ENCODE measurements at regions not wholly inside any gene's neighbourhood (a gene's known extent, or its start where the extent isn't known, plus 50 kb on each side); places are given as distances from the start of the nearest gene placed in this dataset.

DNA sequence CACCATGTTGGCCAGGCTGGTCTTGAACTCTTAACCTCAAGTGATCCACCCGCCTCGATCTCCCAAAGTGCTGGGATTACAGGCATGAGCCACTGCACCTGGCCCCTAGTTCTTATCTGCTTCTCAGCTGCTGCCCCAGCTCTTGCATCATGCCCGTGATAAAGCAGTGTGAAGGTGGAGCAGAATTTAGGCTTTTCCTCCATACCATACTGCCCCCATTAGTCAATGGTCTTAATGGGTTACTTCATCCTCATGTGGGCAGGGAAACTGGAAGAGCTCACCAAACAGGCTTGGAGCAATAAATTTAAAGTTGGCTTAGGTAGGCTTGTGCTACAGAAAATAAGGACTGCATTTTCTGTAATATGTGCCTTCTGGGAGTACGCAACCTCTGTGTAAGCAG lies 636.9 kb upstream of the BOD1L1 start:
- no peak for DNase-seq

DNA sequence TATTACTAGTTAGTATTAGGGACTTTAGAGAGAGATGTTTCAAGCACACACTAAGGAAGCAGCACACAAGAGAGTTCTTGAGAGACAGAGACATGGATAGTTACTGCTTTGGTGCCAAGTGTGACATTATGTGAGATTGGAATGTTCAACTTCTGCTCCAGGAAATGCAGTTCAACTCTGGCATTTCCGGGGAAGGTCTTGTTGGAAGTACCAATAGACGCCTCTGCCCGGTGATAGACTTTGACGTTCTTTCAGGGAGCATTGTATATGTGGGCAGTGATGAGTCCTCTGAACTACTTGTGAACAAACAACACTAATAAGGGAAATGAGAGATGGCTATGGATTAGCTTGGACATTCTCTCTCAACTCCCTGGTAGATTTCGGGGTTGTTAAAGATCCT lies 638.1 kb upstream of the BOD1L1 start:
- DNase-seq = no peak

DNA sequence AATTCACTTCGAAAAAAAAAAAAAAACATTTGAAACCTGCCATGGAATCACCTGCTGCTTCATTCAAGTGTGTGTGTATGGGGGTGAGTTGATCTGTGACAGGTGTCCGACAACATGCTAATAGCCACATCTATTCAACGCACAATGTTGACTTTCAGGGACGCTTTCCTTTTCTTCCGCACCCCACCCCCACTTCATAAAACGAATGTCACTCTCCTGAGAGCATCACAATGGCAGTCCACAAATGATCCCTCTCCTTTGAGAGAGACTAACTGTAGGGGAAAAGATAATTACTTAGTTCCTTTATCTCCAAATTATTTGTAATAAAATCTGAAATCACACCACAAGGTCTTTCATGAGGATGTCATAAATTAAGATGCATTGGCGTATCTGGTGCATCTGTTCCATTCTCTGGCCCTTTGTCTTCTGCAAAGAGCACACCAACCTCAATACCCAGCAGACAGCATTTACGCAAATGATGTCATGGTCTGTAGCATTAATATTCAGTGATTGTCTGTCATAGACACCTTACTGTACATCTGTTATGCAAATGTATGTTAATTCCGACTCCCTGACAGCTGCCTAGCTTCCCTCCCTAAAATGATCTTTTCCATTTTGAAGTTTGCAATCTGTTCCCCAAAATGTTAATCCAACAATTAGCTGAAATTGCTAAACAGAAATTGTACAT lies 640.0 kb upstream of the BOD1L1 start:
- peak; percentile 74 for DNase-seq

DNA sequence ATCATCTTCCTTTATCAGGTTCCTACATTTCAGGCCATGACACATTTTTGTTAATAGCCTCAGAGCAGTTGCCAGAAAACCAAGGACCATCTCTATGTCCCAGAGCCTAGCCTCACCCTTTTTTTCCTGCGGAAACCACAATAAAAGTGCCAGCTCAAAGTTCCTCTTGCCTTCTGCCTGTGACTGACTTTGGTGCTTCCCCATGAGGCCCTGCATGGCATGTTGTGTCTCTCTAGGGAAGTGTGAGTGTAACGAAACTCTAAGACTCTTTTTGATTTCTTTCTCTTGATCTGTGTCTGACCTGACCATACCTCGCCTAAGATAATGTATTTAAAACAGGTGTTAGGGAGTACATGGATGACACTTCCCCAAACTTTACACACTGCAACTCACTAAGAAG lies 642.3 kb upstream of the BOD1L1 start:
- no peak for DNase-seq

DNA sequence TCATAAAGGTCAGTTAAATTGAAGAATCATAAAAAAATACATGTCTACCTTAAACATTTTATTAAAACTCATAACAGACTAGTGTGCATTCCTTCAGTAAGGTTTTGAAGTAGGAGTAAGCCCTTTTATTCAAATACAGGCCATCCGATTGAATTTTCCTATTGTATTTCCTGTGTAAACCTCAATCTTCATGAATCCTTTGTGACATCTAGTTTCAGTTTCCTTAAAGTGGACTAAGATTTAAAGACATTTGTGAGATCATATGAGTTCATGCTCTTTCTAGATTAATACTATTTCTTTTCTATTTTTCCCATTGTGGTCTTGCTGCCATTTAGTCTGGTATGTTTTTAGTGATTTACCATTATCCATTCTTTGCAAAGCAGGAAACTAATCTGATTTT lies 644.7 kb upstream of the BOD1L1 start:
- no peak for DNase-seq

DNA sequence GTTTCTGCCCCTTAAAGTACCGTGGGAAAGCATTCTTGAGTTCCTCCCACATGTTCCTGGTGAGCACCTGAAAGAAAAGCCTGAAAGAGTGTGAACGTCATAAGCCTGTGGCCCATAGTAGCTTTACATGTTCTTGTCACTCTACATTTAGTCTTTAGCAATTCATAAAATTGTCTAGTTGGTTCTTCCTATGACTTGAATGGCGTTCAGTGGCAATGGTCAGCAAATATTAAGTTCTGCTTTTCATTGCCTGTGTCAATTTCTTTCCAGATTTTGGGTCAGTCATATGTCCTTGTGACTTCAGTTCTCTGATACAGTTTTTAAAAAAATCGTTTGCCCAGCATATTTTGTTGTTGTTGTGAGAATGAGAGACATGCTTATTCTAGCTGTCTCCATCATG lies 650.0 kb upstream of the BOD1L1 start:
- no peak for DNase-seq

DNA sequence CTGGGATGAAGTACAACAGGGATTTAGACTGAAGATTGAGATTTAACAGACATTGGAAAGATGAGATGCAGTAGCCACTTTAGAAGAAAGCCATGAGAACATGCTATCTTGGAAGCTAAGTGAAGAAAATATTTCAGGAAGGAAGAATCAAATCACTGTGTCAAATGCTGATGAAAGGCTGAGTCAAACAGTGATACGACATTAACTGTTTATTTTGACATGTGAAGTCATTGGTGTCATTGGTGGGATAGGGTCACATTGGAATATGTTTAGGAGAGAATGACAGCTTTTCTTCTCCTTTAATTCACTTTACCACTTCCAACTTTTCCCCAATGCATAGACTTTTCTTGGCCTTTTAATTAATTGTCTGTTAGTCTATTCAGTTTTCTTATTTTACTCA lies 653.0 kb upstream of the BOD1L1 start:
- DNase-seq = no peak

DNA sequence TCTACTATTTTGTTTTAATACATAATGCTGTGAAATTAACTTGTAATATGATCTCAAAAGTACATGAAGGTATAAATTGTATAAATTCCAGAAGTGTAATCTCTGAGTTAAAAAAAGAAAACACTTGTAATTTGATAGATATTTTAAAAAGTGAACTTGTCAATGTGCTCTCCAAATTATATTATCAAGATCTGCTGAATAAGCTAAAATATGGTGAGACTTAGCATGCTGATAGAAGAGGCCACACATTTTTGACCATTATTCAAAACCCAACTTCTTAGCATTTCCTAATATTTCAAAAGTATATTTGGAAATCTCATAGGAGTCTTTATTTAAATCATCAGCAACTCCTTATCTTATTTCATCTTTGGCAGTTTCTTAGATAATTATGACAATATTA lies 657.1 kb upstream of the BOD1L1 start:
- DNase-seq = no peak

DNA sequence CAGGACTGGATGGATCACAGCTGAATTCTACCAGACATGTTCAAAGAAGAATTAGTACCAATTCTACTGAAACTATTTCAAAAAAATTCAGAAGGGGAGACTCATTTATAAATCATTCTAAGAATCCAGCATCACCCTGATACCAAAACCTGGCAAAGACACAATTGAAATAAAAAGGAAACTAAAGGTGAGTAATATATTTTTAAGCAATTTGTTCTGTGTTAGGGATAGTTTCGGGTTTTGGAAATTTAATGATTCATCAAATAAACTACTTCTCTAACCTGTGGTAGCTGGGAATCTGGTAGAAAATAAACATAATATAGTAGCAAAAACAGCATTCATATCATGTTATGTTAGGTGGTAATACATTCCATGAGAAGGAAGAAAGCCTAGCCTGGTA lies 662.2 kb upstream of the BOD1L1 start:
- no peak for DNase-seq

DNA sequence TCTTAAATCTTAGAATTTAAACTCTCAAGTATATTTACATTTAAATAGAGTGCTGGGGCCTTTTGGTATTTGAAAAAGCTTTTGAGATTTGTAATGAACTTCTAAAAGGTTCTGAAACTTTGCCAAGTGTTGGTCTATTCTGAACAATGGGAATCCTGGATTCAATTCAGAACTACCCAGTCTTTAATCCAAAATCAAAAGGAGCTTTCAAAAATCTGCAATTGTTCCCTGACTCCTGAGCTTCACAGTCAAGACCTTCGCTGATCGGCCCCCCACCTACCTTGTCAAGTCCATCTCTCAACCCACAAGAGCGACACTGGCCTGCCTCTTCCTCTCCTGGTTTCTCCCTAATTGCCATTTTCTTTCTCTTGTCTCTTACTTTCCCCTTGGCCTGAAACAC lies 666.1 kb upstream of the BOD1L1 start:
- no peak for DNase-seq

DNA sequence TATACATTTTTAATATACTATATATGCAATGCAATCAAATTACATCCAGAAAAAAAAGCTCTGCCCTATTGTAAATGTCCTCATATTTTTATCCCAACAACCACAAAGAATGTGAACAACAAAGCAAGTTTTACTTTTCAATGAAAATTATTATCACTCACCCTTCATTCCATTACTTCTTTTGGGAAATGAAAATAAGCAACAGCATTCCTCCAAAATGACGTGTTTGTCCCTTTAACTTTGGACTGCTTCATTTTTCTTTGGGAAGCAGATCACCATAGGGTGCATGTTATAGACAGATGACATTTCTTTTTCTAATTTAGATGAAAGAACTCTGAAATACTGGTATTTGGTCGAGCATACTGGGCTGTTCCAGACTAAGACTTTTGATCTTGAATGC lies 667.1 kb upstream of the BOD1L1 start:
- DNase-seq = no peak

DNA sequence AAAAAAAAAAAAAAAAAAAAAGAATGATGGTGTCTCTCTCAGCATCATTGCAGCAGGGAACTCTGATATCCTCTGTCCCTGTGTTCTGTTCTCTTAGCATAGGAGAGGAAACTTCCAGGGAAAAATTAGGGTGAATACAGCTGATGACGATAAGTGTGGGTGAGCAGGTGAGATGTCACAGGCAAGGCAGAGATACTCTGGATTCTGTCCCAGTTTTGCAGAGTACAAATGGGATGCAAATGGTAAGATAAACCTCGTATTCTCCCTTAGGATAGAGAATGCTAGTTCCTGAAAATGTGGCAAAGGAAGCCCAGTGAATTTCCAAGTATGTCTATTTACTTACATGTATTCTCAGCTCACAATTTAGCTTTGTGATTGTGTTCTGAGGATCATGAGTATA lies 671.6 kb upstream of the BOD1L1 start:
- peak; percentile 28 for DNase-seq

DNA sequence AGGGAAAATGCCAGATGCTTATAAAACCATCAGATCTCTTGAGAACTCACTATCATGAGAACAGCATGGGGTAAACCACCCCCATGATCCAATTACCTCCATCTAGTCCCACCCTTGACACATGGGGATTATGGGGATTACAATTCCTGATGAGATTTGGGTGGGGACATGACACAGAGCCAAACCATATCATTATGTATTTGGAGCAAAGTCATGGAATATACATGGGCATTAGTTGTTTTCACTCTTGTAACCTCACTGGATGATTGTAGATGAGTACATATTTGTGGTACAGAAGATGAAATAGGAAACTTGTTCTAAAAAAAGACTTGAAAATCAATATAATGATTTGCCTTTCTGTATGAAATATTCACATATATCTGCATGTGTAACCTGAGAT lies 674.5 kb upstream of the BOD1L1 start:
- DNase-seq = no peak

DNA sequence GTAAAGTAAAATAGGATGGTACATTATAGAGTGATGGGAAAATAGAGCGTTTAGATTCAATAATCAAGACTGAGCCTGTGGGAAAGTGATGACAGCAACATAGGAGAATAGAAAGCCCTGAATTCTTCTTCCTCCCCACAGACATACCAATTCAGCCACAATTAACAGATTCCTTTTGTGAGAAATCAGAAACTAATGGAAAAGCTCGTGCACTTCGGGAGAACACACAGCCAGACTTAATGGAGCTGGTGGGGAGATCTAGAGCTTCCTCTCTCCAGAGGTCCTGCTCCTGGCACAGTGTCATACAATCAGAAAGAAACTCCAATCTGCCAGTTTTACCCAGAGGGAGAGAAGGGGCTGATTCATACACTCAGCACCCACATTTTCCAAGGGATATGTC lies 676.3 kb upstream of the BOD1L1 start:
- DNase-seq = no peak

DNA sequence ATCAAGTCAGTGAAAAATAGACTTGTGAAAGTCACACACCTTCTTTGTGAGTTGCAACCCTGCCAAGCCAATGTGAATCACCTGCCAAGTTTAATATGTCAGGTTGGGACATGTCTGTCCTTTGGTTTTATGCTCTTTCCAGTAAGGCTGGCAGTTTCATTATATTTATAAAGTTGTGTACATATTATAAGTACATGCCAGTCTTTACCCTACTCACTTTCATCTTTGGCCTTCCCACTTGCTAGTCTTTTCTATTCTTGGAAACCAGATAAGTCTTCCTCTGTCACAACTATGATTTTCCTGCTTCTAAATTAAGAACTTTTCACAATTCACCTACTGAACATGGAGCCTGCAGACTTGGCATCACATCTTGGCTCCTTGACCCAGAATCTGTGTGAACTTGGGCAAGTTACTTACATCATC lies 680.7 kb upstream of the BOD1L1 start:
- DNase-seq = no peak

DNA sequence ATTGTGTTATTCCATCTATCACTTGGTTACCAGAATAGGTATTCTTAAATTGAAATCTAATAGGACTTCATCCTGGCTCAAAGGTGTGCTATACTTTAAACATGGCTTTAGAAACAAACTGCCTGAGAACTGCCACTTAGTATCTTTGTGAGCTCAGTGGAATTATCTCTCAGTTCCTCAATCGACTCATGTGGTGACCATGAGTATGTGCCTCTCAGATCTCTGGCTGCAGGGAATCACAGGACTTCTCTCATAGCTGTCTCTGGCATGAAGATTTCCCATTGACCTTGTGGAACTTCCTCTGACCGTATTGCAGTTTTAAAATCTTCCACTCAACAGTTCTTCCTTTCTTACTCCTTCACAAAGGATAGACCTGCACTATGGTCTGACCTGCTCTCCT lies 681.9 kb upstream of the BOD1L1 start:
- no peak for DNase-seq

DNA sequence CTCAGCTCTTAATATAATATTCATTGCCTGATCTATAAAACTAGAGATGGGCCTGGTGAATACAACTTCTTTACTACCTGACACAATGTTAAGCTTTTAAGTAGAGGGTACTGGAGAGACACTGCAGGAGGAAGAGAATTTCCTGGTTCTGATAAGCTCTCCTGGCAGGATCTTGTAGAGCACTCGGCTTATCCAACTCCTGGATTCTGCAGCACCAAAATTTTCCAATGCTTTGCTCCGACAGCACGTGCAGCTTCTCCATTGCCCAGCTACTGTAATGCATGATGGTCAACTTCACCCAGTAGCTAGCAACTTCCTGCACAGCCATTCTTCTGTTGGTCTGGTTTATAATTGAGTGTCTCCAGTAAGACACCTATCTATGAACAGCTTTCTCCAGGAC lies 686.2 kb upstream of the BOD1L1 start:
- DNase-seq = no peak

DNA sequence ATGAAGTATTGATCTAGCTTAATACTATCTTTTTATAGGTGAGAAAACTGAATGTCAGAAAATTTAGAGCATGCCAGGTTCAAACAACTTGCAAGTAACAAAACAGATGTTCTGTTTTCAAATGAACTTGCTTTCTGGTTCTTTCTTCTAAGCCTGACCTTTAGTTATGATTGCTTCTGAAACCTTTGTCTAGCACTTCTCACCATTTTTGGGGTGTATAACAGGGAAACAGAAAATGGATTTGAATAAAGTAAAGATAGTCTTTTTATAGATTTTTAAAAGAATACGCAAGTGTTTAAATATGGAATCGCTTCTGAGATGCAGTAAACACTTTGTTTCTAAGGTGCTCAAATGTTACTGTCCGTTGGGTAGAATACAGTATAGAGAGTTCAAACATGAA lies 687.2 kb upstream of the CPEB2 start:
- DNase-seq = no peak

DNA sequence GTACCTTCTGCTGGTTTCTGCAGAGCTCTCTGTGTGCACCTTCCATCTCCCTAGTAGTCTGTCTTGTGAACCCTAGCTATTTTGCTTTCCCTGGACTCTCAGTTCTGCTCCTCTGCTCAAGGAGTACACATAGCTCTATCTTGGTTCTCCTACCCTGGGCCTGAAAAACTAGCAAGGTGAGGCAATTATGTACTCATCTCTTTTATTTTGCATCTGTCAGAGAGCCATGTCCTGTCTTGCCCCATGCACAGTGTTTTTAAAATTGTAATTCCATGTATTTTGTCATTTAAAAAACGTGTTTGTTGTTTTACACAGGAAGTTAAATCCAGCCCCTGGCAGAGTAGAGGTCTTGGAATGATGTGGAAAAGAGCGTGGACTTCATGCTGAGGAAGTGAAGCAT lies 684.9 kb upstream of the CPEB2 start:
- no peak for DNase-seq

DNA sequence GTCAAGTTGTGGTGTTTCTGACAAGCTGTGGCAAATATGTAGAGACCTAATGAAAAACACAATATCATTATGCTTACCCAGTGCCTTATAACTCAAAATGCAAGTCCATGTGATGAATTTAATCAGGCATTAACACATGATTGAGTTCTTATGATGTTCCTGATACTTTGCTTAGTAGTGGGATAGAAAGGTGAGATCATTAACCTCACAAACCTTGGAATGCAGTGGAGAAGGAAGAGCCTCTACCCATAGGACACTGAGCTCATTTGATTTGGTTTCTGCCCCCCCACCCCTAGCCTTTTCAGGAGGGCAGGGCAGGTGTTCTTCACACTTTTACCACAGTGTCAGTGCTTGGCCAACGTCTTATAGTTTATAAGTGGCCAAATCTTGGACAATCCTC lies 683.6 kb upstream of the CPEB2 start:
- DNase-seq = no peak

DNA sequence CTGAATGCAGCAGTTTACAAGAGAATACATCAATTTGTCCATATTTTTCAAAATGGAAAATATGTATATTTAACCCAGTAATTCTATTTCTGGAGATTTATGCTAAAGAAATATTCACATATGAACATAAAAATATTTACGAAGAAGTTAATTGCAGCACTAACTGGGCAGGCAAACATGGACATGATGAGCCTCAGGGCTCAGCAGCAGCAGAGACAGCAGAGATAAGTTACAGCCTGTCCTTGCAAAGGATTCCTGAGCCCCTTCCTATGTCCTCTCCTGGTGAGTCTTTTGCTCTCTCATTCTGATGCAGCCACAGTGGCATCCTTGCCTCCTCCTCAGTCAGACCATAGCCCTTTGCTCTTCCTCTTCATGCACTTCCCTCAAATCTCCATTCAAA lies 680.6 kb upstream of the CPEB2 start:
- no peak for DNase-seq

DNA sequence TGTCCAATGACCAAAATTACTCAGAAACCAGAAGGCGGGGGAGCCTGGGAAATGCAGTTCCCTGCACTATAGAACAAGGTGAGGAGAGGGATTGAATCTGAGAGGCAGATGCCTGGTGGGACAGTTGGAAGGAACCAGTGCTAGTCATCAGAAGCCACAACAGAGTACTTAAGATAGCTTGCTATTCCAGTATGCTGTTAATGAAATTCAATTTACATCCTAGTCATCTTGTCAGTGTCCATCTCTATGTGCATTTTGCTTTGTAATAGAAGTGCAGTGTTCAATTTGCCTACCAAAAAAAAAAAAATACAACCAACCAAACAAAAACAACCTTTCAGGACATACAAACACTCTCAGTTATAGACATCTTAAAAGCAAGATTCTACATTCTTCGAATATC lies 679.1 kb upstream of the CPEB2 start:
- no peak for DNase-seq

DNA sequence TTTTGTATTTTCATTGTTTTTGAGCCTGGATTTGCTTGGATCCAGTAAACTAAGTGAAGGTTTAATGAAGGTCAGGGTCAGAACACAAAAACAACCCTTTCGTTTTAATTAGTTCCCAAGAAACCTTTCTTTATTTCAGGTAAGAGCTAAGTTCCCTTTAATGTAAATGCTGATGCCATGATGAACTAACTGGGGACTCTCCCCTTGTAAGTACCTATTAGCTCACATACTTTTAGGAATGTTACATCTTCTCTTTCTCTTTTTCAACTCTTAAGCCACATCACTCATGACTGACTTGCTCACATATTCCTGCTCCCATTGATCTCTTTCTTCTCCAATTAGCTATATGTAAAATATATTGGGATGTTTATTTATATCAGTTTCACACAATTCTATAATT lies 673.1 kb upstream of the CPEB2 start:
- no peak for DNase-seq

DNA sequence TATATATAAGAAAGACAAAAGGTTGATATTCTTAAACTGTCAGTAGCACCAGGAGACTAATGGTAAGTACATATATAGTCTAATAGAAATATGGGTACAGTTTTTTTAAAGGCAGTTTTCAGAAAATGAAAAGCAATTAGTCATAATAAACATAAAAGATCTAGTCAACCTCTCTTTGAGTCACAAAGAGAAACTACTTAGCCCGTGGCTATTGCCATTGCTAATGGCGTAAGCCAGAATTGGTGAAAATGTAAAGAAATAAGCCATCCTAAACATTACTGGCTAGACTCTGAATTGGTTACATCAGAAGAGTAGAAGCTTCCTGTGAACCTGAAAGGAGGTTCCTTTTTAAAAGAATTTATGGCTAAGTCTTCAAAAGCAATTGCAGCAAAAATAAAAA lies 668.7 kb upstream of the CPEB2 start:
- no peak for DNase-seq

DNA sequence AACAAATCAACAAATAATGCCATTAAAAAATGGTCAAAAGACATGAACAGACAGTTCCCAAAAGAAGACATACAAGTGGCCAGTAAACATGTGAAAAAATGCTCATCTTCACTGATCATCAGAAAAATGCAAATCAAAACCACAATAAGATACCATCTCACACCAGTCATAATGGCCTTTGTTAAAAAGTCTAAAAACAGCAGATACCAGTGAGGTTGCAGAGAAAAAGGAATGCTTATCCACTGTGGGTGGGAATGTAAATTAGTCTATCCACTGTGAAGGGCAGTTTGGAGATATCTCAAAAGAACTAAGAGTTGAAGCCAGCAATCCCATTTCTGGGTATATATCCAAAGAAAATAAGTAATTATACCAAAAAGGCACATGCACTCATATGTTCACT lies 668.1 kb upstream of the CPEB2 start:
- no peak for DNase-seq

DNA sequence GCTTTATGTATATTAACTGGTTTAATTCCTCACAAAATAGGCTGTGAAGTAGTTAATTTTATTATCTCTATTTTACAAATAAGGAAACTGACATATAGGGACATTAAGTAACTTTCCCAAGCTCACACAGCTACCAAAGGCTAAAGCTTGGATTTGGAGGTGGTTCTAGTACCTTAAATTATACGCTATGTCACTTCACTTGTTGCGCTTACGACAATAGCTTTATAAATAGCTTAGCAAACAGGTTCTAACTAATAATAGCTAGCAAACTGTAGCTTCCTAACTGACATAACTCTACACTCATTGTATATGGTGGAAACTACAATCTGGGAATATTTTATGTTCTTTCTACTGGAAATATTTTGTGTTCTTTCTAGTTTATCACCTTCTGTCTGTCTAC lies 666.4 kb upstream of the CPEB2 start:
- no peak for DNase-seq
